ENCODE measurements at regions not wholly inside any gene's neighbourhood (a gene's known extent, or its start where the extent isn't known, plus 50 kb on each side); places are given as distances from the start of the nearest gene placed in this dataset.

- TF ChIP-seq ZNF462 (CRISPR knock-in tag; IDR thresholded peaks at IDR 0.05) (no peak), CTCF (conservative IDR thresholded peaks at IDR 0.05; ENCODE audit: low read depth in 2 of 2) (no peak)
Observed at GRCh38 chr7:115113776-115114175, 191.9 kb downstream of the MDFIC start.
